ENCODE measurements at regions not wholly inside any gene's neighbourhood (a gene's known extent, or its start where the extent isn't known, plus 50 kb on each side); places are given as distances from the start of the nearest gene placed in this dataset.

GRCh38 chr16:85262558-85263238, 150.4 kb upstream of the CIBAR2 start:
- no peak for DNase-seq
- ATAC-seq (replicated peaks in 1 of 2) = no peak
- no peaks in the 10 kb centered on the region for H3K9me3 Mint-ChIP-seq
- no peak overlapping the region for H3K27ac Mint-ChIP-seq
- H3K27me3 Mint-ChIP-seq (ENCODE audit: low read depth) = peaks cover 9% of the 10 kb centered on the region
- H3K4me1 Mint-ChIP-seq (ENCODE audit: low read depth) = no peaks in the 10 kb centered on the region
- no peaks in the 10 kb centered on the region for H3K36me3 Mint-ChIP-seq (ENCODE audit: insufficient read depth in 2 of 2)
- H3K4me3 Mint-ChIP-seq = no peak overlapping the region

- Mint-ChIP-seq H3K9me3 (no peaks in the 10 kb centered on the region), H3K27me3 (ENCODE audit: low read depth) (peaks cover 9% of the 10 kb centered on the region), H3K4me3 (no peak overlapping the region), H3K27ac (no peak overlapping the region), H3K4me1 (ENCODE audit: low read depth) (no peaks in the 10 kb centered on the region), H3K36me3 (ENCODE audit: insufficient read depth in 2 of 2) (no peaks in the 10 kb centered on the region)
- no peak for DNase-seq
- ATAC-seq (replicated peaks in 1 of 2) = no peak
Observed at GRCh38 chr16:85263239-85263585, 150.9 kb upstream of the CIBAR2 start.

- H3K36me3 Mint-ChIP-seq (ENCODE audit: insufficient read depth in 2 of 2) = no peaks in the 10 kb centered on the region
- H3K27ac Mint-ChIP-seq = no peak overlapping the region
- no peaks in the 10 kb centered on the region for H3K9me3 Mint-ChIP-seq
Observed at GRCh38 chr16:85264752-85265151, 152.5 kb upstream of the CIBAR2 start.

GRCh38 chr16:85265161-85265784, 153.0 kb upstream of the CIBAR2 start:
- Mint-ChIP-seq H3K4me1 (ENCODE audit: low read depth) (no peaks in the 10 kb centered on the region), H3K9me3 (no peaks in the 10 kb centered on the region)

More at GRCh38 chr16:85264752-85265151, 152.5 kb upstream of the CIBAR2 start:
- Mint-ChIP-seq H3K4me3 (no peak overlapping the region), H3K27me3 (ENCODE audit: low read depth) (peaks cover 9% of the 10 kb centered on the region), H3K4me1 (ENCODE audit: low read depth) (no peaks in the 10 kb centered on the region)
- DNase-seq (no peak), ATAC-seq (replicated peaks in 1 of 2) (no peak)

GRCh38 chr16:85265810-85266209, 153.5 kb upstream of the CIBAR2 start:
- no peaks in the 10 kb centered on the region for H3K4me1 Mint-ChIP-seq (ENCODE audit: low read depth)

More at GRCh38 chr16:85265161-85265784, 153.0 kb upstream of the CIBAR2 start:
- H3K4me3 Mint-ChIP-seq = no peak overlapping the region
- H3K36me3 Mint-ChIP-seq (ENCODE audit: insufficient read depth in 2 of 2) = no peaks in the 10 kb centered on the region
- peaks cover 9% of the 10 kb centered on the region for H3K27me3 Mint-ChIP-seq (ENCODE audit: low read depth)
- H3K27ac Mint-ChIP-seq = no peak overlapping the region
- ATAC-seq (replicated peaks in 1 of 2) (no peak), DNase-seq (no peak)

GRCh38 chr16:85266857-85267256, 154.6 kb upstream of the CIBAR2 start:
- ATAC-seq (replicated peaks in 1 of 2) (no peak), DNase-seq (no peak)
- Mint-ChIP-seq H3K9me3 (no peaks in the 10 kb centered on the region), H3K4me1 (ENCODE audit: low read depth) (no peaks in the 10 kb centered on the region), H3K4me3 (no peak overlapping the region), H3K27ac (no peak overlapping the region), H3K36me3 (ENCODE audit: insufficient read depth in 2 of 2) (no peaks in the 10 kb centered on the region), H3K27me3 (ENCODE audit: low read depth) (peaks cover 9% of the 10 kb centered on the region)

More at GRCh38 chr16:85265810-85266209, 153.5 kb upstream of the CIBAR2 start:
- Mint-ChIP-seq H3K36me3 (ENCODE audit: insufficient read depth in 2 of 2) (no peaks in the 10 kb centered on the region), H3K27me3 (ENCODE audit: low read depth) (peaks cover 9% of the 10 kb centered on the region), H3K9me3 (no peaks in the 10 kb centered on the region), H3K4me3 (no peak overlapping the region), H3K27ac (no peak overlapping the region)
- DNase-seq (no peak), ATAC-seq (replicated peaks in 1 of 2) (no peak)

- no peaks in the 10 kb centered on the region for H3K36me3 Mint-ChIP-seq (ENCODE audit: insufficient read depth in 2 of 2)
- no peak overlapping the region for H3K4me3 Mint-ChIP-seq
- no peaks in the 10 kb centered on the region for H3K4me1 Mint-ChIP-seq (ENCODE audit: low read depth)
- no peaks in the 10 kb centered on the region for H3K9me3 Mint-ChIP-seq
- H3K27me3 Mint-ChIP-seq (ENCODE audit: low read depth) = peaks cover 3% of the 10 kb centered on the region
- no peak for ATAC-seq (replicated peaks in 1 of 2)
- no peak for DNase-seq
- no peak overlapping the region for H3K27ac Mint-ChIP-seq
Observed at GRCh38 chr16:85267414-85267945, 155.2 kb upstream of the CIBAR2 start.

- no peak for ATAC-seq (replicated peaks in 1 of 2)
- no peaks in the 10 kb centered on the region for H3K27me3 Mint-ChIP-seq (ENCODE audit: low read depth)
- no peak overlapping the region for H3K4me3 Mint-ChIP-seq
- H3K9me3 Mint-ChIP-seq = no peaks in the 10 kb centered on the region
- H3K36me3 Mint-ChIP-seq (ENCODE audit: insufficient read depth in 2 of 2) = no peaks in the 10 kb centered on the region
- no peak overlapping the region for H3K27ac Mint-ChIP-seq
- no peak for DNase-seq
- H3K4me1 Mint-ChIP-seq (ENCODE audit: low read depth) = no peaks in the 10 kb centered on the region
Observed at GRCh38 chr16:85269165-85269564, 156.9 kb upstream of the CIBAR2 start.

- Mint-ChIP-seq H3K9me3 (no peaks in the 10 kb centered on the region), H3K27ac (no peak overlapping the region), H3K27me3 (ENCODE audit: low read depth) (no peaks in the 10 kb centered on the region), H3K36me3 (ENCODE audit: insufficient read depth in 2 of 2) (no peaks in the 10 kb centered on the region), H3K4me1 (ENCODE audit: low read depth) (no peaks in the 10 kb centered on the region), H3K4me3 (no peak overlapping the region)
- ATAC-seq (replicated peaks in 1 of 2) = no peak
- no peak for DNase-seq
Observed at GRCh38 chr16:85270374-85270773, 158.1 kb upstream of the CIBAR2 start.

- Mint-ChIP-seq H3K4me1 (ENCODE audit: low read depth) (no peaks in the 10 kb centered on the region), H3K36me3 (ENCODE audit: insufficient read depth in 2 of 2) (no peaks in the 10 kb centered on the region), H3K4me3 (no peak overlapping the region), H3K27me3 (ENCODE audit: low read depth) (no peaks in the 10 kb centered on the region), H3K27ac (no peak overlapping the region), H3K9me3 (no peaks in the 10 kb centered on the region)
- no peak for ATAC-seq (replicated peaks in 1 of 2)
- DNase-seq = no peak
Observed at GRCh38 chr16:85271198-85271597, 158.9 kb upstream of the CIBAR2 start.

- Mint-ChIP-seq H3K4me3 (no peak overlapping the region), H3K27me3 (ENCODE audit: low read depth) (no peaks in the 10 kb centered on the region), H3K4me1 (ENCODE audit: low read depth) (no peaks in the 10 kb centered on the region), H3K9me3 (no peaks in the 10 kb centered on the region), H3K36me3 (ENCODE audit: insufficient read depth in 2 of 2) (no peaks in the 10 kb centered on the region), H3K27ac (no peak overlapping the region)
- no peak for DNase-seq
- ATAC-seq (replicated peaks in 1 of 2) = no peak
Observed at GRCh38 chr16:85273293-85273692, 161.0 kb upstream of the CIBAR2 start.

GRCh38 chr16:85274501-85274900, 162.2 kb upstream of the CIBAR2 start:
- no peak overlapping the region for H3K4me3 Mint-ChIP-seq
- H3K36me3 Mint-ChIP-seq (ENCODE audit: insufficient read depth in 2 of 2) = no peaks in the 10 kb centered on the region
- ATAC-seq (replicated peaks in 1 of 2) (no peak), DNase-seq (no peak)
- no peaks in the 10 kb centered on the region for H3K27me3 Mint-ChIP-seq (ENCODE audit: low read depth)
- H3K27ac Mint-ChIP-seq = no peak overlapping the region
- H3K4me1 Mint-ChIP-seq (ENCODE audit: low read depth) = no peaks in the 10 kb centered on the region
- H3K9me3 Mint-ChIP-seq = no peaks in the 10 kb centered on the region

GRCh38 chr16:85274924-85275323, 162.7 kb upstream of the CIBAR2 start:
- Mint-ChIP-seq H3K36me3 (ENCODE audit: insufficient read depth in 2 of 2) (no peaks in the 10 kb centered on the region), H3K27ac (no peak overlapping the region), H3K9me3 (no peaks in the 10 kb centered on the region), H3K4me1 (ENCODE audit: low read depth) (no peaks in the 10 kb centered on the region), H3K27me3 (ENCODE audit: low read depth) (no peaks in the 10 kb centered on the region), H3K4me3 (no peak overlapping the region)
- DNase-seq (no peak), ATAC-seq (replicated peaks in 1 of 2) (no peak)

Measured in activated T-cell treated with anti-CD3 and anti-CD28 coated beads, Interleukin-2, amount 50 U/mL, for 72 hours (primary cell).